ENCODE measurements at regions not wholly inside any gene's neighbourhood (a gene's known extent, or its start where the extent isn't known, plus 50 kb on each side); places are given as distances from the start of the nearest gene placed in this dataset.

DNA sequence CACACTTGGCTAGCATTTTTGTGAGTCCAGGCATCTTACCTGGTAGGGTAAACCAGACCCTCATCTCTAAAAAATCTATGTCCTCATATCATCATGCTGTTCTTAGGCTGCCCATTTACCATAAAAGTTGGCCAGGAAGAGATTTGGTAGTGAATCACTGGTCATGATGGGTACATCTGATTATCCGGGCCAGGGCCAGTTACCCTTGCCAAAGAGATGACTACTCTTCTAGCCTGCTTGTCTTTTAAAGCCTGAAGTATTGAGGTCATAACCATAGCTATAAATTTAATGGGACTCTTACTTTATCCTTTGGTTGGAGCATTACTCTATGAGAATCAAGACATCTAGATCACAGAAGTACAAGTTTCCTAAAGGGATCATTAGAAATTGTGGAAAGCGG is 276.8 kb downstream of the TENT5A start:
- TF ChIP-seq, protein P1, sequence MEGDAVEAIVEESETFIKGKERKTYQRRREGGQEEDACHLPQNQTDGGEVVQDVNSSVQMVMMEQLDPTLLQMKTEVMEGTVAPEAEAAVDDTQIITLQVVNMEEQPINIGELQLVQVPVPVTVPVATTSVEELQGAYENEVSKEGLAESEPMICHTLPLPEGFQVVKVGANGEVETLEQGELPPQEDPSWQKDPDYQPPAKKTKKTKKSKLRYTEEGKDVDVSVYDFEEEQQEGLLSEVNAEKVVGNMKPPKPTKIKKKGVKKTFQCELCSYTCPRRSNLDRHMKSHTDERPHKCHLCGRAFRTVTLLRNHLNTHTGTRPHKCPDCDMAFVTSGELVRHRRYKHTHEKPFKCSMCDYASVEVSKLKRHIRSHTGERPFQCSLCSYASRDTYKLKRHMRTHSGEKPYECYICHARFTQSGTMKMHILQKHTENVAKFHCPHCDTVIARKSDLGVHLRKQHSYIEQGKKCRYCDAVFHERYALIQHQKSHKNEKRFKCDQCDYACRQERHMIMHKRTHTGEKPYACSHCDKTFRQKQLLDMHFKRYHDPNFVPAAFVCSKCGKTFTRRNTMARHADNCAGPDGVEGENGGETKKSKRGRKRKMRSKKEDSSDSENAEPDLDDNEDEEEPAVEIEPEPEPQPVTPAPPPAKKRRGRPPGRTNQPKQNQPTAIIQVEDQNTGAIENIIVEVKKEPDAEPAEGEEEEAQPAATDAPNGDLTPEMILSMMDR (conservative IDR thresholded peaks at IDR 0.05): no peak
- TF ChIP-seq ZFX (IDR thresholded peaks at IDR 0.05): no peak
